HCT116 (cell line): ENCODE measurements at regions not wholly inside any gene's neighbourhood (a gene's known extent, or its start where the extent isn't known, plus 50 kb on each side); places are given as distances from the start of the nearest gene placed in this dataset.

Source experiments
- ATAC-seq: fragments of 200-7000 bp; cut with Tn5 transposase; 2 replicates; pipeline ENCODE4 v1.9.1; 2020; ENCODE audit warnings: mild to moderate bottlenecking, moderate library complexity
- BruUV-seq: library from RNA; stranded (reverse); fragments of 400-500 nt; replicated peaks from 2 replicates; lab custom pipeline; 2021; lab: Mats Ljungman, UMichigan
- CTCF ChIA-PET: fragments of 300-600 bp; sonication (Branson Sonifier 250); formaldehyde crosslinking; loops from one replicate; lab custom pipeline; 2021; ENCODE audit warnings: antibody characterized with exemption; lab: Charles Lee
- POLR2A ChIA-PET: fragments of 300-600, 350-600 bp; sonication (Branson Sonifier 250); formaldehyde crosslinking; loops from one replicate; lab custom pipeline; 2021; ENCODE audit warnings: antibody characterized with exemption; lab: Charles Lee
- RAD21 ChIA-PET, 2 experiments: fragments of 300-600 bp; sonication (Branson Sonifier 250); formaldehyde crosslinking; loops; one replicate each; lab custom pipeline; 2023; ENCODE audit warnings: low total read pairs in 2 of 2; ENCODE audit not compliant: uncharacterized antibody in 2 of 2, unreplicated experiment in 2 of 2, low non-redundant PET in 1 of 2; lab: Charles Lee
- DNase-seq: peaks from one replicate; pipeline ENCODE4 v3.0.0-alpha.2; 2010; ENCODE audit warnings: low read depth, low spot score
- H2AFZ ChIP-seq: fragments of 200-600 bp; shearing (Covaris generic), sonication (generic); 2 replicates; pipeline ENCODE4 v1.6.1; 2017; ENCODE audit warnings: low read depth, mixed run types, mixed read lengths, antibody characterized with exemption, low read length; ENCODE audit not compliant: poor library complexity, severe bottlenecking
- H3K27ac ChIP-seq: 2 replicates; pipeline ENCODE4 v1.5.1; 2012; ENCODE audit warnings: low read depth, low read length
- H3K27me3 ChIP-seq: fragments of 200-600 bp; sonication (generic); 2 replicates; pipeline ENCODE4 v1.6.1; 2016; ENCODE audit warnings: mixed run types, low read length, mixed read lengths; ENCODE audit not compliant: insufficient read depth
- H3K36me3 ChIP-seq, 2 experiments: fragments of 200-500 bp in 1 of 2; fragments of 200-600 bp in 1 of 2; sonication (Bioruptor generic) in 1 of 2; sonication (generic) in 1 of 2; 2 replicates each; pipeline versions ENCODE4 v1.5.1 to v1.6.1; 2014 to 2016; ENCODE audit warnings: low read length in 2 of 2, inconsistent platforms in 1 of 2, mixed read lengths in 1 of 2, mixed run types in 1 of 2; ENCODE audit not compliant: insufficient read depth in 2 of 2, control insufficient read depth in 1 of 2
- H3K4me1 ChIP-seq, 2 experiments: fragments of 200-600 bp in 1 of 2; sonication (generic) in 1 of 2; 2 replicates each; pipeline versions ENCODE4 v1.5.1 to v1.6.1; 2012 to 2017; ENCODE audit warnings: low read length in 2 of 2, inconsistent platforms in 1 of 2, mild to moderate bottlenecking in 1 of 2, mixed read lengths in 1 of 2, mixed run types in 1 of 2, moderate library complexity in 1 of 2; ENCODE audit not compliant: insufficient read depth in 2 of 2, control insufficient read depth in 1 of 2
- H3K4me2 ChIP-seq: fragments of 200-600 bp; sonication (generic); 2 replicates; pipeline ENCODE4 v1.6.1; 2017; ENCODE audit warnings: mixed run types, low read length, mixed read lengths
- H3K4me3 ChIP-seq, 2 experiments: fragments of 200-600 bp in 1 of 2; sonication (generic) in 1 of 2; replicated peaks in 1 of 2; 2 replicates each; pipeline ENCODE4 v1.5.1; 2011 to 2016; ENCODE audit warnings: low read length in 2 of 2, control low read depth in 1 of 2, low read depth in 1 of 2, mild to moderate bottlenecking in 1 of 2, mixed read lengths in 1 of 2, mixed run types in 1 of 2
- H3K79me2 ChIP-seq: fragments of 200-600 bp; sonication (generic); 2 replicates; pipeline ENCODE4 v1.6.1; 2017; ENCODE audit warnings: mild to moderate bottlenecking, mixed run types, low read length, moderate library complexity, mixed read lengths; ENCODE audit not compliant: insufficient read depth
- H3K9ac ChIP-seq: fragments of 200-600 bp; sonication (generic); 2 replicates; pipeline ENCODE4 v1.6.1; 2016; ENCODE audit warnings: low read length, mixed read lengths
- H3K9me2 ChIP-seq: fragments of 200-600 bp; sonication (generic), shearing (Covaris generic); 2 replicates; pipeline ENCODE4 v1.6.1; 2017; ENCODE audit warnings: mixed run types, mild to moderate bottlenecking, moderate library complexity; ENCODE audit not compliant: insufficient read depth
- H3K9me3 ChIP-seq, 2 experiments: fragments of 200-500 bp in 1 of 2; fragments of 200-600 bp in 1 of 2; sonication (Bioruptor generic) in 1 of 2; sonication (generic) in 1 of 2; 2 replicates each; pipeline ENCODE4 v1.6.1; 2014 to 2017; ENCODE audit warnings: low read length in 2 of 2, mixed read lengths in 2 of 2, inconsistent platforms in 1 of 2, low read depth in 1 of 2, mild to moderate bottlenecking in 1 of 2, mixed run types in 1 of 2, moderate library complexity in 1 of 2; ENCODE audit not compliant: control insufficient read depth in 1 of 2, insufficient read depth in 1 of 2
- H4K20me1 ChIP-seq: fragments of 200-600 bp; sonication (generic), shearing (Covaris generic); 2 replicates; pipeline ENCODE4 v1.6.1; 2017; ENCODE audit warnings: mixed run types, mild to moderate bottlenecking, moderate library complexity; ENCODE audit not compliant: insufficient read depth
- CBX3 ChIP-seq: IDR thresholded peaks from 2 replicates; pipeline ENCODE4 v1.6.1; 2012; ENCODE audit warnings: low read depth
- CEBPB ChIP-seq: IDR thresholded peaks from 2 replicates; pipeline ENCODE4 v1.6.1; 2012; ENCODE audit warnings: low read depth
- EGR1 ChIP-seq: IDR thresholded peaks from 2 replicates; pipeline ENCODE4 v1.6.1; 2012; ENCODE audit warnings: low read depth
- ELF1 ChIP-seq: IDR thresholded peaks from 2 replicates; pipeline ENCODE4 v1.6.1; 2012; ENCODE audit warnings: low read depth, borderline replicate concordance
- EZH2 ChIP-seq: fragments of 200-600 bp; sonication (generic); IDR thresholded peaks from 2 replicates; pipeline ENCODE4 v1.6.1; 2017; ENCODE audit warnings: antibody characterized with exemption, mixed run types
- EZH2phosphoT487 ChIP-seq: fragments of 200-600 bp; IDR thresholded peaks from 2 replicates; pipeline ENCODE4 v1.6.1; 2018; ENCODE audit warnings: antibody characterized with exemption, borderline replicate concordance
- FOSL1 ChIP-seq: IDR thresholded peaks from 2 replicates; pipeline ENCODE4 v1.6.1; 2012; ENCODE audit warnings: low read depth
- JUND ChIP-seq: IDR thresholded peaks from 2 replicates; pipeline ENCODE4 v1.6.1; 2012
- POLR2A ChIP-seq: IDR thresholded peaks from 2 replicates; pipeline ENCODE4 v1.7.0; 2011; ENCODE audit warnings: borderline replicate concordance; ENCODE audit not compliant: insufficient read depth, insufficient read length; ENCODE audit errors: extremely low read depth
- POLR2AphosphoS5 ChIP-seq: IDR thresholded peaks from 2 replicates; pipeline ENCODE4 v1.6.1; 2011; ENCODE audit warnings: mild to moderate bottlenecking, low read depth, low read length, moderate library complexity
- RAD21 ChIP-seq: IDR thresholded peaks from 2 replicates; pipeline ENCODE4 v1.6.1; 2012; ENCODE audit warnings: low read depth, mild to moderate bottlenecking
- SIN3A ChIP-seq: IDR thresholded peaks from 2 replicates; pipeline ENCODE4 v1.6.1; 2012; ENCODE audit warnings: low read depth
- SP1 ChIP-seq: IDR thresholded peaks from 2 replicates; pipeline ENCODE4 v1.6.1; 2012; ENCODE audit warnings: low read depth
- SRF ChIP-seq: IDR thresholded peaks from 2 replicates; pipeline ENCODE4 v1.6.1; 2012; ENCODE audit warnings: low read depth
- TCF7L2 ChIP-seq: IDR thresholded peaks from 2 replicates; pipeline ENCODE4 v1.7.0; 2011; ENCODE audit warnings: borderline replicate concordance, inconsistent platforms; ENCODE audit not compliant: insufficient read depth, insufficient read length; ENCODE audit errors: extremely low read depth
- YY1 ChIP-seq: IDR thresholded peaks from 2 replicates; pipeline ENCODE4 v1.6.1; 2011; ENCODE audit warnings: low read length, low read depth, moderate library complexity, mild to moderate bottlenecking; ENCODE audit not compliant: insufficient replicate concordance; ENCODE audit errors: extremely low read depth
- ZFX ChIP-seq: fragments of 450-650 bp; IDR thresholded peaks from 2 replicates; pipeline ENCODE4 v1.6.1; 2017
- ZNF274 ChIP-seq: fragments of 200-500 bp; sonication (Bioruptor generic); IDR thresholded peaks from 2 replicates; pipeline ENCODE4 v1.6.1; 2014; ENCODE audit warnings: mild to moderate bottlenecking, low read depth, low read length, inconsistent platforms
- intact Hi-C: fragments of 100-400 bp; cut with micrococcal nuclease; formaldehyde crosslinking; loops from 2 replicates; pipeline ENCODE4 v1.10.0; 2022
- TF ChIP-seq, protein P1 (sequence below): IDR thresholded peaks from 2 replicates; pipeline ENCODE4 v1.6.1; 2012
- TF ChIP-seq, protein P2 (sequence below): IDR thresholded peaks from 2 replicates; pipeline ENCODE4 v1.6.1; 2011; ENCODE audit warnings: mild to moderate bottlenecking, low read length, moderate library complexity; ENCODE audit not compliant: insufficient replicate concordance; ENCODE audit errors: extremely low read depth
- TF ChIP-seq, protein P3 (sequence below): IDR thresholded peaks from 2 replicates; pipeline ENCODE4 v1.6.1; 2012
- TF ChIP-seq, protein P4 (sequence below), 3 experiments: fragments of 200-600 bp in 1 of 3; sonication (generic) in 1 of 3; IDR thresholded peaks in 2 of 3; conservative IDR thresholded peaks in 1 of 3; 2 replicates each; pipeline ENCODE4 v1.5.1; 2012 to 2017; ENCODE audit warnings: low read depth in 2 of 3, low read length in 2 of 3, antibody characterized with exemption in 1 of 3, borderline replicate concordance in 1 of 3, control low read depth in 1 of 3, mild to moderate bottlenecking in 1 of 3, mixed read lengths in 1 of 3, mixed run types in 1 of 3, moderate library complexity in 1 of 3; ENCODE audit not compliant: insufficient read depth in 1 of 3

DNA sequence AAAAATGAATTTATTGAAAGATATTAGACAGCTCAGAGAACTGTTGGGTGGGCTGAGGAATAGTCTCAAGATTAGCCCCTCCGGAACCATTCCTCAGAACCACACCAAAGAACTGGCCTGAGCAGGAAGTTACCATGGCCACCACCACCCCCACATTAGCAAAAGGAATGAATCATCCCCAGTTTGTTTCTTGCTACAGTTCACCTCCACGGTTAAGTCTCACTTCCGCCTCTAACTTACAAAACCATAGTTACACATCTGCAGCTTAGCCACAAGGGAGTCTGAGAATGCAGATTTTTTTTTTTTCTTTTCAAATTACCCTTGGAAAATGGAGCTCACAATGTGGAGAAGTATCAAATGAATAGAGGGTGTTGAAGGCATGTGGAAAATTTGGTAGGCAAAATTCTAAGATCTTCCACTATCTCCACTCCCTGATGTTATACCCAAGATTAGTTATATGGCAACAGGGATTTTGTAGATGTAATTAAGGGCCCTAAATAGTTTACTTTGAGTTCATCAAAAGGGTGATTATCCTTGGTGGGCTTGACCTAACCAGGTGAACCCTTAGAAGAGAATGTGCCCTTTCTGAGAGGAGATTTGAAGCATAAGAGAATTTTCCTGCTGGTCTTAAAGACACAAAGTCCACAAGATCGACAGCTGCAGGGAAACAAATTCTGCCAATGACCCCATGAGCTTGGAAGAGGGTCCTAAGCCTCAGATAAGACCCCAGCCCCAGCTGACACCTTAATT lies 129.8 kb upstream of the KRR1 start:
- peaks cover 91 to 100% of the 10 kb centered on the region in 2 experiments for H3K4me1 ChIP-seq
- no peaks in the 10 kb centered on the region for H3K9me3 ChIP-seq
- peak overlapping the region; percentile 99 for H3K27ac ChIP-seq
- ATAC-seq: peak; percentile 68
- no peaks in the 10 kb centered on the region for H4K20me1 ChIP-seq
- H3K4me2 ChIP-seq: peak overlapping the region; percentile 51
- no peaks in the 10 kb centered on the region for H3K9me2 ChIP-seq
- peak; percentile 93 for DNase-seq
- POLR2A ChIA-PET: interaction anchor here (0.7 to 14.5 kb wide), 20 partner anchors 12 to 813 kb away, joined by 3 to 271 read pairs (median 4); partner anchors contain the start of genes GLIPR1L2 and KRR1
- no peak overlapping the region for H2AFZ ChIP-seq
- BruUV-seq: TSS peak; percentile 82
- H3K27me3 ChIP-seq: no peaks in the 10 kb centered on the region
- RAD21 ChIA-PET: interaction anchor here in 1 of 2 experiments (1.0 kb wide), 1 partner anchor 18 kb away, joined by 6 read pairs; no protein-coding TSS in a partner anchor
- peak overlapping the region in 1 of 2 experiments; percentile 9; a peak in 1 of 4 replicates for H3K4me3 ChIP-seq
- no peaks in the 10 kb centered on the region for H3K36me3 ChIP-seq
- CTCF ChIA-PET: no interaction called here
- H3K9ac ChIP-seq: peak overlapping the region; percentile 72
- intact Hi-C loops: no loop called here
- 0 out of 2 replicates have a peak, but pooled peaks cover 5% of the 10 kb centered on the region for H3K79me2 ChIP-seq
- TF ChIP-seq FOSL1 (peak; percentile 76), CBX3 (peak; percentile 65), EZH2phosphoT487 (no peak), SRF (peak; percentile 54; the same call in 1 of the 2 replicates), POLR2AphosphoS5 (peak; percentile 64), TCF7L2 (peak; percentile 97), SP1 (peak; percentile 98), ZNF274 (no peak), CEBPB (peak; percentile 80), YY1 (peak; percentile 80), ZFX (no peak), JUND (peak; percentile 86), POLR2A (no peak), EGR1 (peak; percentile 97), ELF1 (no peak; the same call in 1 of the 2 replicates), SIN3A (peak; percentile 9), EZH2 (no peak), RAD21 (peak; percentile 36)
- TF ChIP-seq, protein P1, sequence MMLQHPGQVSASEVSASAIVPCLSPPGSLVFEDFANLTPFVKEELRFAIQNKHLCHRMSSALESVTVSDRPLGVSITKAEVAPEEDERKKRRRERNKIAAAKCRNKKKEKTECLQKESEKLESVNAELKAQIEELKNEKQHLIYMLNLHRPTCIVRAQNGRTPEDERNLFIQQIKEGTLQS: no peak
- TF ChIP-seq, protein P2, sequence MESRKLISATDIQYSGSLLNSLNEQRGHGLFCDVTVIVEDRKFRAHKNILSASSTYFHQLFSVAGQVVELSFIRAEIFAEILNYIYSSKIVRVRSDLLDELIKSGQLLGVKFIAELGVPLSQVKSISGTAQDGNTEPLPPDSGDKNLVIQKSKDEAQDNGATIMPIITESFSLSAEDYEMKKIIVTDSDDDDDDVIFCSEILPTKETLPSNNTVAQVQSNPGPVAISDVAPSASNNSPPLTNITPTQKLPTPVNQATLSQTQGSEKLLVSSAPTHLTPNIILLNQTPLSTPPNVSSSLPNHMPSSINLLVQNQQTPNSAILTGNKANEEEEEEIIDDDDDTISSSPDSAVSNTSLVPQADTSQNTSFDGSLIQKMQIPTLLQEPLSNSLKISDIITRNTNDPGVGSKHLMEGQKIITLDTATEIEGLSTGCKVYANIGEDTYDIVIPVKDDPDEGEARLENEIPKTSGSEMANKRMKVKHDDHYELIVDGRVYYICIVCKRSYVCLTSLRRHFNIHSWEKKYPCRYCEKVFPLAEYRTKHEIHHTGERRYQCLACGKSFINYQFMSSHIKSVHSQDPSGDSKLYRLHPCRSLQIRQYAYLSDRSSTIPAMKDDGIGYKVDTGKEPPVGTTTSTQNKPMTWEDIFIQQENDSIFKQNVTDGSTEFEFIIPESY: peak; percentile 65
- TF ChIP-seq, protein P3, sequence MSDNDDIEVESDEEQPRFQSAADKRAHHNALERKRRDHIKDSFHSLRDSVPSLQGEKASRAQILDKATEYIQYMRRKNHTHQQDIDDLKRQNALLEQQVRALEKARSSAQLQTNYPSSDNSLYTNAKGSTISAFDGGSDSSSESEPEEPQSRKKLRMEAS: 0 out of 2 replicates have a peak, but pooled peaks have one; percentile 45
- TF ChIP-seq, protein P4, sequence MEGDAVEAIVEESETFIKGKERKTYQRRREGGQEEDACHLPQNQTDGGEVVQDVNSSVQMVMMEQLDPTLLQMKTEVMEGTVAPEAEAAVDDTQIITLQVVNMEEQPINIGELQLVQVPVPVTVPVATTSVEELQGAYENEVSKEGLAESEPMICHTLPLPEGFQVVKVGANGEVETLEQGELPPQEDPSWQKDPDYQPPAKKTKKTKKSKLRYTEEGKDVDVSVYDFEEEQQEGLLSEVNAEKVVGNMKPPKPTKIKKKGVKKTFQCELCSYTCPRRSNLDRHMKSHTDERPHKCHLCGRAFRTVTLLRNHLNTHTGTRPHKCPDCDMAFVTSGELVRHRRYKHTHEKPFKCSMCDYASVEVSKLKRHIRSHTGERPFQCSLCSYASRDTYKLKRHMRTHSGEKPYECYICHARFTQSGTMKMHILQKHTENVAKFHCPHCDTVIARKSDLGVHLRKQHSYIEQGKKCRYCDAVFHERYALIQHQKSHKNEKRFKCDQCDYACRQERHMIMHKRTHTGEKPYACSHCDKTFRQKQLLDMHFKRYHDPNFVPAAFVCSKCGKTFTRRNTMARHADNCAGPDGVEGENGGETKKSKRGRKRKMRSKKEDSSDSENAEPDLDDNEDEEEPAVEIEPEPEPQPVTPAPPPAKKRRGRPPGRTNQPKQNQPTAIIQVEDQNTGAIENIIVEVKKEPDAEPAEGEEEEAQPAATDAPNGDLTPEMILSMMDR (IDR thresholded peaks at IDR 0.05 in 2 of 3, conservative IDR thresholded peaks at IDR 0.05 in 1 of 3; ENCODE audit: borderline replicate concordance in 1 of 3, insufficient read depth in 1 of 3, low read depth in 2 of 3, low read length in 2 of 3): no peak
